HCT116 (cell line): ENCODE measurements at regions not wholly inside any gene's neighbourhood (a gene's known extent, or its start where the extent isn't known, plus 50 kb on each side); places are given as distances from the start of the nearest gene placed in this dataset.

Experiments used
- ATAC-seq: fragments of 200-7000 bp; cut with Tn5 transposase; 2 replicates; pipeline ENCODE4 v1.9.1; 2020; ENCODE audit warnings: mild to moderate bottlenecking, moderate library complexity
- BruUV-seq: library from RNA; stranded (reverse); fragments of 400-500 nt; replicated peaks from 2 replicates; lab custom pipeline; 2021; lab: Mats Ljungman, UMichigan
- CTCF ChIA-PET: fragments of 300-600 bp; sonication (Branson Sonifier 250); formaldehyde crosslinking; loops from one replicate; lab custom pipeline; 2021; ENCODE audit warnings: antibody characterized with exemption; lab: Charles Lee
- POLR2A ChIA-PET: fragments of 300-600, 350-600 bp; sonication (Branson Sonifier 250); formaldehyde crosslinking; loops from one replicate; lab custom pipeline; 2021; ENCODE audit warnings: antibody characterized with exemption; lab: Charles Lee
- RAD21 ChIA-PET, 2 experiments: fragments of 300-600 bp; sonication (Branson Sonifier 250); formaldehyde crosslinking; loops; one replicate each; lab custom pipeline; 2023; ENCODE audit warnings: low total read pairs in 2 of 2; ENCODE audit not compliant: uncharacterized antibody in 2 of 2, unreplicated experiment in 2 of 2, low non-redundant PET in 1 of 2; lab: Charles Lee
- DNase-seq: peaks from one replicate; pipeline ENCODE4 v3.0.0-alpha.2; 2010; ENCODE audit warnings: low read depth, low spot score
- H2AFZ ChIP-seq: fragments of 200-600 bp; shearing (Covaris generic), sonication (generic); 2 replicates; pipeline ENCODE4 v1.6.1; 2017; ENCODE audit warnings: low read depth, mixed run types, mixed read lengths, antibody characterized with exemption, low read length; ENCODE audit not compliant: poor library complexity, severe bottlenecking
- H3K27ac ChIP-seq: 2 replicates; pipeline ENCODE4 v1.5.1; 2012; ENCODE audit warnings: low read depth, low read length
- H3K27me3 ChIP-seq: fragments of 200-600 bp; sonication (generic); 2 replicates; pipeline ENCODE4 v1.6.1; 2016; ENCODE audit warnings: mixed run types, low read length, mixed read lengths; ENCODE audit not compliant: insufficient read depth
- H3K36me3 ChIP-seq, 2 experiments: fragments of 200-500 bp in 1 of 2; fragments of 200-600 bp in 1 of 2; sonication (Bioruptor generic) in 1 of 2; sonication (generic) in 1 of 2; 2 replicates each; pipeline versions ENCODE4 v1.5.1 to v1.6.1; 2014 to 2016; ENCODE audit warnings: low read length in 2 of 2, inconsistent platforms in 1 of 2, mixed read lengths in 1 of 2, mixed run types in 1 of 2; ENCODE audit not compliant: insufficient read depth in 2 of 2, control insufficient read depth in 1 of 2
- H3K4me1 ChIP-seq, 2 experiments: fragments of 200-600 bp in 1 of 2; sonication (generic) in 1 of 2; 2 replicates each; pipeline versions ENCODE4 v1.5.1 to v1.6.1; 2012 to 2017; ENCODE audit warnings: low read length in 2 of 2, inconsistent platforms in 1 of 2, mild to moderate bottlenecking in 1 of 2, mixed read lengths in 1 of 2, mixed run types in 1 of 2, moderate library complexity in 1 of 2; ENCODE audit not compliant: insufficient read depth in 2 of 2, control insufficient read depth in 1 of 2
- H3K4me2 ChIP-seq: fragments of 200-600 bp; sonication (generic); 2 replicates; pipeline ENCODE4 v1.6.1; 2017; ENCODE audit warnings: mixed run types, low read length, mixed read lengths
- H3K4me3 ChIP-seq, 2 experiments: fragments of 200-600 bp in 1 of 2; sonication (generic) in 1 of 2; replicated peaks in 1 of 2; 2 replicates each; pipeline ENCODE4 v1.5.1; 2011 to 2016; ENCODE audit warnings: low read length in 2 of 2, control low read depth in 1 of 2, low read depth in 1 of 2, mild to moderate bottlenecking in 1 of 2, mixed read lengths in 1 of 2, mixed run types in 1 of 2
- H3K79me2 ChIP-seq: fragments of 200-600 bp; sonication (generic); 2 replicates; pipeline ENCODE4 v1.6.1; 2017; ENCODE audit warnings: mild to moderate bottlenecking, mixed run types, low read length, moderate library complexity, mixed read lengths; ENCODE audit not compliant: insufficient read depth
- H3K9ac ChIP-seq: fragments of 200-600 bp; sonication (generic); 2 replicates; pipeline ENCODE4 v1.6.1; 2016; ENCODE audit warnings: low read length, mixed read lengths
- H3K9me2 ChIP-seq: fragments of 200-600 bp; sonication (generic), shearing (Covaris generic); 2 replicates; pipeline ENCODE4 v1.6.1; 2017; ENCODE audit warnings: mixed run types, mild to moderate bottlenecking, moderate library complexity; ENCODE audit not compliant: insufficient read depth
- H3K9me3 ChIP-seq, 2 experiments: fragments of 200-500 bp in 1 of 2; fragments of 200-600 bp in 1 of 2; sonication (Bioruptor generic) in 1 of 2; sonication (generic) in 1 of 2; 2 replicates each; pipeline ENCODE4 v1.6.1; 2014 to 2017; ENCODE audit warnings: low read length in 2 of 2, mixed read lengths in 2 of 2, inconsistent platforms in 1 of 2, low read depth in 1 of 2, mild to moderate bottlenecking in 1 of 2, mixed run types in 1 of 2, moderate library complexity in 1 of 2; ENCODE audit not compliant: control insufficient read depth in 1 of 2, insufficient read depth in 1 of 2
- H4K20me1 ChIP-seq: fragments of 200-600 bp; sonication (generic), shearing (Covaris generic); 2 replicates; pipeline ENCODE4 v1.6.1; 2017; ENCODE audit warnings: mixed run types, mild to moderate bottlenecking, moderate library complexity; ENCODE audit not compliant: insufficient read depth
- ELF1 ChIP-seq: IDR thresholded peaks from 2 replicates; pipeline ENCODE4 v1.6.1; 2012; ENCODE audit warnings: low read depth, borderline replicate concordance
- FOSL1 ChIP-seq: IDR thresholded peaks from 2 replicates; pipeline ENCODE4 v1.6.1; 2012; ENCODE audit warnings: low read depth
- JUND ChIP-seq: IDR thresholded peaks from 2 replicates; pipeline ENCODE4 v1.6.1; 2012
- POLR2A ChIP-seq: IDR thresholded peaks from 2 replicates; pipeline ENCODE4 v1.7.0; 2011; ENCODE audit warnings: borderline replicate concordance; ENCODE audit not compliant: insufficient read depth, insufficient read length; ENCODE audit errors: extremely low read depth
- POLR2AphosphoS5 ChIP-seq: IDR thresholded peaks from 2 replicates; pipeline ENCODE4 v1.6.1; 2011; ENCODE audit warnings: mild to moderate bottlenecking, low read depth, low read length, moderate library complexity
- RAD21 ChIP-seq: IDR thresholded peaks from 2 replicates; pipeline ENCODE4 v1.6.1; 2012; ENCODE audit warnings: low read depth, mild to moderate bottlenecking
- SIN3A ChIP-seq: IDR thresholded peaks from 2 replicates; pipeline ENCODE4 v1.6.1; 2012; ENCODE audit warnings: low read depth
- SP1 ChIP-seq: IDR thresholded peaks from 2 replicates; pipeline ENCODE4 v1.6.1; 2012; ENCODE audit warnings: low read depth
- TCF7L2 ChIP-seq: IDR thresholded peaks from 2 replicates; pipeline ENCODE4 v1.7.0; 2011; ENCODE audit warnings: borderline replicate concordance, inconsistent platforms; ENCODE audit not compliant: insufficient read depth, insufficient read length; ENCODE audit errors: extremely low read depth
- ZFX ChIP-seq: fragments of 450-650 bp; IDR thresholded peaks from 2 replicates; pipeline ENCODE4 v1.6.1; 2017
- ZNF274 ChIP-seq: fragments of 200-500 bp; sonication (Bioruptor generic); IDR thresholded peaks from 2 replicates; pipeline ENCODE4 v1.6.1; 2014; ENCODE audit warnings: mild to moderate bottlenecking, low read depth, low read length, inconsistent platforms
- intact Hi-C: fragments of 100-400 bp; cut with micrococcal nuclease; formaldehyde crosslinking; loops from 2 replicates; pipeline ENCODE4 v1.10.0; 2022
- TF ChIP-seq, protein P1 (sequence below): IDR thresholded peaks from 2 replicates; pipeline ENCODE4 v1.6.1; 2011; ENCODE audit warnings: mild to moderate bottlenecking, low read length, moderate library complexity; ENCODE audit not compliant: insufficient replicate concordance; ENCODE audit errors: extremely low read depth
- TF ChIP-seq, protein P2 (sequence below): IDR thresholded peaks from 2 replicates; pipeline ENCODE4 v1.6.1; 2012; ENCODE audit warnings: low read depth
- TF ChIP-seq, protein P3 (sequence below): IDR thresholded peaks from 2 replicates; pipeline ENCODE4 v1.6.1; 2012
- TF ChIP-seq, protein P4 (sequence below): IDR thresholded peaks from 2 replicates; pipeline ENCODE4 v1.6.1; 2012
- TF ChIP-seq, protein P5 (sequence below), 3 experiments: fragments of 200-600 bp in 1 of 3; sonication (generic) in 1 of 3; IDR thresholded peaks in 2 of 3; conservative IDR thresholded peaks in 1 of 3; 2 replicates each; pipeline ENCODE4 v1.5.1; 2012 to 2017; ENCODE audit warnings: low read depth in 2 of 3, low read length in 2 of 3, antibody characterized with exemption in 1 of 3, borderline replicate concordance in 1 of 3, control low read depth in 1 of 3, mild to moderate bottlenecking in 1 of 3, mixed read lengths in 1 of 3, mixed run types in 1 of 3, moderate library complexity in 1 of 3; ENCODE audit not compliant: insufficient read depth in 1 of 3

DNA sequence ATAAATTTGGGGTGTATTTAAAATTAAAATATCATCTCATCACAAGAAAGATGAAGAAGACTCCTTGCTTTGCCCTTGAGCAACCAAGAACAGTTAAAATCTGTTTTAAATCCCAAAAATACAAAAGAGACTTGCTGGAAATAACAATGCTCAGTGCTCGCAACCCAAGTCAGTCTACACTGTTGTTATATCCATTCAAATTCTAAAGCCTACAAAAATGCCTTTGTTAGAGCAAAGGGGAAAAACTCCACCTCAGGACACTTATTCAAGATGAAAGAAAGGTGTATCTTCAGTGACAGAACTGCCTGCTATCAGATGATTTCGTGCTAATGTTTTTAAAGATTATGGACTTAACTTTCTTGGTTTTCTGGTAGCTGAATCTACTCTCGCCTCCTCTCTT, 111.9 kb upstream of the TANK start (continued):
- TF ChIP-seq, protein P1, sequence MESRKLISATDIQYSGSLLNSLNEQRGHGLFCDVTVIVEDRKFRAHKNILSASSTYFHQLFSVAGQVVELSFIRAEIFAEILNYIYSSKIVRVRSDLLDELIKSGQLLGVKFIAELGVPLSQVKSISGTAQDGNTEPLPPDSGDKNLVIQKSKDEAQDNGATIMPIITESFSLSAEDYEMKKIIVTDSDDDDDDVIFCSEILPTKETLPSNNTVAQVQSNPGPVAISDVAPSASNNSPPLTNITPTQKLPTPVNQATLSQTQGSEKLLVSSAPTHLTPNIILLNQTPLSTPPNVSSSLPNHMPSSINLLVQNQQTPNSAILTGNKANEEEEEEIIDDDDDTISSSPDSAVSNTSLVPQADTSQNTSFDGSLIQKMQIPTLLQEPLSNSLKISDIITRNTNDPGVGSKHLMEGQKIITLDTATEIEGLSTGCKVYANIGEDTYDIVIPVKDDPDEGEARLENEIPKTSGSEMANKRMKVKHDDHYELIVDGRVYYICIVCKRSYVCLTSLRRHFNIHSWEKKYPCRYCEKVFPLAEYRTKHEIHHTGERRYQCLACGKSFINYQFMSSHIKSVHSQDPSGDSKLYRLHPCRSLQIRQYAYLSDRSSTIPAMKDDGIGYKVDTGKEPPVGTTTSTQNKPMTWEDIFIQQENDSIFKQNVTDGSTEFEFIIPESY, result no peak
- TF ChIP-seq RAD21, result no peak
- TF ChIP-seq, protein P2, sequence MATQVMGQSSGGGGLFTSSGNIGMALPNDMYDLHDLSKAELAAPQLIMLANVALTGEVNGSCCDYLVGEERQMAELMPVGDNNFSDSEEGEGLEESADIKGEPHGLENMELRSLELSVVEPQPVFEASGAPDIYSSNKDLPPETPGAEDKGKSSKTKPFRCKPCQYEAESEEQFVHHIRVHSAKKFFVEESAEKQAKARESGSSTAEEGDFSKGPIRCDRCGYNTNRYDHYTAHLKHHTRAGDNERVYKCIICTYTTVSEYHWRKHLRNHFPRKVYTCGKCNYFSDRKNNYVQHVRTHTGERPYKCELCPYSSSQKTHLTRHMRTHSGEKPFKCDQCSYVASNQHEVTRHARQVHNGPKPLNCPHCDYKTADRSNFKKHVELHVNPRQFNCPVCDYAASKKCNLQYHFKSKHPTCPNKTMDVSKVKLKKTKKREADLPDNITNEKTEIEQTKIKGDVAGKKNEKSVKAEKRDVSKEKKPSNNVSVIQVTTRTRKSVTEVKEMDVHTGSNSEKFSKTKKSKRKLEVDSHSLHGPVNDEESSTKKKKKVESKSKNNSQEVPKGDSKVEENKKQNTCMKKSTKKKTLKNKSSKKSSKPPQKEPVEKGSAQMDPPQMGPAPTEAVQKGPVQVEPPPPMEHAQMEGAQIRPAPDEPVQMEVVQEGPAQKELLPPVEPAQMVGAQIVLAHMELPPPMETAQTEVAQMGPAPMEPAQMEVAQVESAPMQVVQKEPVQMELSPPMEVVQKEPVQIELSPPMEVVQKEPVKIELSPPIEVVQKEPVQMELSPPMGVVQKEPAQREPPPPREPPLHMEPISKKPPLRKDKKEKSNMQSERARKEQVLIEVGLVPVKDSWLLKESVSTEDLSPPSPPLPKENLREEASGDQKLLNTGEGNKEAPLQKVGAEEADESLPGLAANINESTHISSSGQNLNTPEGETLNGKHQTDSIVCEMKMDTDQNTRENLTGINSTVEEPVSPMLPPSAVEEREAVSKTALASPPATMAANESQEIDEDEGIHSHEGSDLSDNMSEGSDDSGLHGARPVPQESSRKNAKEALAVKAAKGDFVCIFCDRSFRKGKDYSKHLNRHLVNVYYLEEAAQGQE, result no peak
- TF ChIP-seq ZFX, result no peak
- TF ChIP-seq FOSL1, result no peak

DNA sequence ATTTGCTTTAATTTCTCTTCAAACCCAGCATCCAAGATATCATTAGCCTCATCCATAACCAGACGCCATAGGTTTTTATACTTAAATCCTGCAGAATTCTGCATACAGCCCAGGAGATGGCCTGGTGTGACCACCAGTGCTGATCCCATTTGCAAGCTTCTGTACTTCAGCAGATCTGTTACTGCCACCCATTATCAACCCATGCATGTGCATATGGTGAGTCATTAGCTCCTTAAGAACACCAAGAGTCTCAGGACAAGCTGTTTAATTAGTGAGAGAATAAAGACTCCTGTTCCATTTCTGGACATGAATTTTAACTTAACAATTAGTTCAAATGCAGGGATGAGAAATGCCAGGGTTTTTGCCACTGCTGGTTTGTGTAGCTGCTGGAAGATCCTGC, 110.7 kb upstream of the TANK start:
- DNase-seq (no peak), ATAC-seq (no peak)
- ChIA-PET POLR2A (no interaction called here), CTCF (interaction anchor here (1.4 kb wide), 1 partner anchor 14 kb away, joined by 3 read pairs; no protein-coding TSS in a partner anchor), RAD21 (no interaction called here)
- Histone ChIP-seq H3K4me1 (no peaks in the 10 kb centered on the region), H3K9me2 (no peaks in the 10 kb centered on the region), H3K79me2 (no peaks in the 10 kb centered on the region), H3K27ac (no peak overlapping the region), H3K9me3 (no peaks in the 10 kb centered on the region), H3K4me2 (no peak overlapping the region), H2AFZ (no peak overlapping the region), H3K36me3 (no peaks in the 10 kb centered on the region), H3K27me3 (no peaks in the 10 kb centered on the region), H4K20me1 (no peaks in the 10 kb centered on the region), H3K4me3 (no peak overlapping the region), H3K9ac (no peak overlapping the region)
- intact Hi-C loops, result no loop called here
- BruUV-seq, result no TSS peak
- TF ChIP-seq ZNF274, result no peak
- TF ChIP-seq POLR2A, result no peak
- no peak for TF ChIP-seq SIN3A
- TF ChIP-seq, protein P3, sequence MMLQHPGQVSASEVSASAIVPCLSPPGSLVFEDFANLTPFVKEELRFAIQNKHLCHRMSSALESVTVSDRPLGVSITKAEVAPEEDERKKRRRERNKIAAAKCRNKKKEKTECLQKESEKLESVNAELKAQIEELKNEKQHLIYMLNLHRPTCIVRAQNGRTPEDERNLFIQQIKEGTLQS, result no peak
- TF ChIP-seq SP1, result no peak
- TF ChIP-seq, protein P4, sequence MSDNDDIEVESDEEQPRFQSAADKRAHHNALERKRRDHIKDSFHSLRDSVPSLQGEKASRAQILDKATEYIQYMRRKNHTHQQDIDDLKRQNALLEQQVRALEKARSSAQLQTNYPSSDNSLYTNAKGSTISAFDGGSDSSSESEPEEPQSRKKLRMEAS, result no peak
- TF ChIP-seq JUND, result no peak
- TF ChIP-seq TCF7L2, result no peak
- TF ChIP-seq ELF1, result no peak
- no peak for TF ChIP-seq POLR2AphosphoS5
- TF ChIP-seq, protein P5, sequence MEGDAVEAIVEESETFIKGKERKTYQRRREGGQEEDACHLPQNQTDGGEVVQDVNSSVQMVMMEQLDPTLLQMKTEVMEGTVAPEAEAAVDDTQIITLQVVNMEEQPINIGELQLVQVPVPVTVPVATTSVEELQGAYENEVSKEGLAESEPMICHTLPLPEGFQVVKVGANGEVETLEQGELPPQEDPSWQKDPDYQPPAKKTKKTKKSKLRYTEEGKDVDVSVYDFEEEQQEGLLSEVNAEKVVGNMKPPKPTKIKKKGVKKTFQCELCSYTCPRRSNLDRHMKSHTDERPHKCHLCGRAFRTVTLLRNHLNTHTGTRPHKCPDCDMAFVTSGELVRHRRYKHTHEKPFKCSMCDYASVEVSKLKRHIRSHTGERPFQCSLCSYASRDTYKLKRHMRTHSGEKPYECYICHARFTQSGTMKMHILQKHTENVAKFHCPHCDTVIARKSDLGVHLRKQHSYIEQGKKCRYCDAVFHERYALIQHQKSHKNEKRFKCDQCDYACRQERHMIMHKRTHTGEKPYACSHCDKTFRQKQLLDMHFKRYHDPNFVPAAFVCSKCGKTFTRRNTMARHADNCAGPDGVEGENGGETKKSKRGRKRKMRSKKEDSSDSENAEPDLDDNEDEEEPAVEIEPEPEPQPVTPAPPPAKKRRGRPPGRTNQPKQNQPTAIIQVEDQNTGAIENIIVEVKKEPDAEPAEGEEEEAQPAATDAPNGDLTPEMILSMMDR (IDR thresholded peaks at IDR 0.05 in 2 of 3, conservative IDR thresholded peaks at IDR 0.05 in 1 of 3; ENCODE audit: borderline replicate concordance in 1 of 3, insufficient read depth in 1 of 3, low read depth in 2 of 3, low read length in 2 of 3), result no peak
- no peak for TF ChIP-seq RAD21
